A549 (cell line): ENCODE measurements at regions not wholly inside any gene's neighbourhood (a gene's known extent, or its start where the extent isn't known, plus 50 kb on each side); places are given as distances from the start of the nearest gene placed in this dataset.

Experiments used
- CHD4 ChIP-seq: fragments of 200-600 bp; sonication (generic); IDR thresholded peaks from 2 replicates; pipeline ENCODE4 v1.6.1; 2016; ENCODE audit warnings: antibody characterized with exemption, mild to moderate bottlenecking, borderline replicate concordance
- MAX ChIP-seq: IDR thresholded peaks from 2 replicates; pipeline ENCODE4 v1.6.1; 2012
- SREBF2 ChIP-seq: fragments of 450-650 bp; IDR thresholded peaks from 2 replicates; pipeline ENCODE4 v1.6.1; 2014; ENCODE audit warnings: mild to moderate bottlenecking, moderate library complexity
- TF ChIP-seq, protein P1 (sequence below): fragments of >200 bp; sonication (Bioruptor Twin); formaldehyde crosslinking; IDR thresholded peaks from 3 replicates; pipeline ENCODE4 v1.5.1; 2016

- TF ChIP-seq, protein P1, sequence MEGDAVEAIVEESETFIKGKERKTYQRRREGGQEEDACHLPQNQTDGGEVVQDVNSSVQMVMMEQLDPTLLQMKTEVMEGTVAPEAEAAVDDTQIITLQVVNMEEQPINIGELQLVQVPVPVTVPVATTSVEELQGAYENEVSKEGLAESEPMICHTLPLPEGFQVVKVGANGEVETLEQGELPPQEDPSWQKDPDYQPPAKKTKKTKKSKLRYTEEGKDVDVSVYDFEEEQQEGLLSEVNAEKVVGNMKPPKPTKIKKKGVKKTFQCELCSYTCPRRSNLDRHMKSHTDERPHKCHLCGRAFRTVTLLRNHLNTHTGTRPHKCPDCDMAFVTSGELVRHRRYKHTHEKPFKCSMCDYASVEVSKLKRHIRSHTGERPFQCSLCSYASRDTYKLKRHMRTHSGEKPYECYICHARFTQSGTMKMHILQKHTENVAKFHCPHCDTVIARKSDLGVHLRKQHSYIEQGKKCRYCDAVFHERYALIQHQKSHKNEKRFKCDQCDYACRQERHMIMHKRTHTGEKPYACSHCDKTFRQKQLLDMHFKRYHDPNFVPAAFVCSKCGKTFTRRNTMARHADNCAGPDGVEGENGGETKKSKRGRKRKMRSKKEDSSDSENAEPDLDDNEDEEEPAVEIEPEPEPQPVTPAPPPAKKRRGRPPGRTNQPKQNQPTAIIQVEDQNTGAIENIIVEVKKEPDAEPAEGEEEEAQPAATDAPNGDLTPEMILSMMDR = no peak
- TF ChIP-seq CHD4 (no peak), SREBF2 (no peak), MAX (no peak)
Observed at GRCh38 chr21:26280148-26280547, 109.6 kb upstream of the APP start.
